SH-SY5Y (cell line): ENCODE measurements at regions not wholly inside any gene's neighbourhood (a gene's known extent, or its start where the extent isn't known, plus 50 kb on each side); places are given as distances from the start of the nearest gene placed in this dataset.

Experiments
- GATA2 ChIP-seq: IDR thresholded peaks from 2 replicates; pipeline ENCODE4 v1.6.1; 2011; ENCODE audit warnings: mild to moderate bottlenecking, low read depth, low read length
- GATA3 ChIP-seq: IDR thresholded peaks from 2 replicates; pipeline ENCODE4 v1.6.1; 2011; ENCODE audit warnings: low read depth, mild to moderate bottlenecking, low read length, moderate library complexity

- no peak for TF ChIP-seq GATA3
- no peak for TF ChIP-seq GATA2
Measured at GRCh38 chr16:82257990-82258389, 88.0 kb upstream of the MPHOSPH6 start.
